GM12878 (cell line): ENCODE measurements at regions not wholly inside any gene's neighbourhood (a gene's known extent, or its start where the extent isn't known, plus 50 kb on each side); places are given as distances from the start of the nearest gene placed in this dataset.

Experiments used
- ATAC-seq: fragments of 200-7000 bp; cut with Tn5 transposase; 3 replicates; pipeline ENCODE4 v1.9.1; 2020; ENCODE audit warnings: mild to moderate bottlenecking, moderate library complexity
- BruUV-seq: library from RNA; stranded (reverse); fragments of 400-500 nt; replicated peaks from 2 replicates; lab custom pipeline; 2021; lab: Mats Ljungman, UMichigan
- CTCF ChIA-PET: fragments of 300-600 bp; sonication (Branson Sonifier 250); formaldehyde crosslinking; extraction: SDS; loops from one replicate; lab custom pipeline; 2021; ENCODE audit warnings: inconsistent platforms; lab: Yijun Ruan, JAX
- POLR2A ChIA-PET: fragments of 350-600 bp; formaldehyde crosslinking; extraction: SDS; loops from one replicate; lab custom pipeline; 2021; ENCODE audit warnings: inconsistent platforms; lab: Charles Lee
- RAD21 ChIA-PET: fragments of 300-600 bp; sonication (Branson Sonifier 250); formaldehyde crosslinking; loops from one replicate; lab custom pipeline; 2023; ENCODE audit warnings: antibody characterized with exemption; ENCODE audit not compliant: unreplicated experiment; lab: Charles Lee
- SMC1A ChIA-PET: fragments of 300-600 bp; sonication (Branson Sonifier 250); formaldehyde crosslinking; loops from one replicate; lab custom pipeline; 2023; ENCODE audit not compliant: unreplicated experiment, uncharacterized antibody; lab: Charles Lee
- DNase-seq: peaks from one replicate; pipeline ENCODE4 v3.0.0-alpha.2; 2011; ENCODE audit warnings: low read depth, low spot score
- FAIRE-seq: peaks from 3 replicates; lab custom pipeline; 2011; peaks lifted over from hg19 to GRCh38; lab: Jason Lieb, UNC
- H2AFZ ChIP-seq: 2 replicates; pipeline ENCODE4 v1.6.0; 2011; ENCODE audit warnings: low read depth, low read length, control low read depth; ENCODE audit not compliant: control insufficient read depth
- H3K27ac ChIP-seq: 2 replicates; pipeline ENCODE4 v1.5.1; 2011; ENCODE audit warnings: control low read depth; ENCODE audit not compliant: control insufficient read depth, insufficient read depth
- H3K27me3 ChIP-seq, 2 experiments: replicated peaks in 1 of 2; 2 replicates each; pipeline versions ENCODE4 v1.6.0 to v1.6.1; 2011; ENCODE audit warnings: low read length in 1 of 2; ENCODE audit not compliant: control insufficient read depth in 2 of 2, insufficient read depth in 2 of 2
- H3K36me3 ChIP-seq, 2 experiments: 2 replicates each; pipeline ENCODE4 v1.5.1; 2011; ENCODE audit warnings: low read length in 1 of 2; ENCODE audit not compliant: control insufficient read depth in 2 of 2, insufficient read depth in 2 of 2
- H3K4me1 ChIP-seq: 2 replicates; pipeline ENCODE4 v1.6.1; 2011; ENCODE audit warnings: mild to moderate bottlenecking, low read length, moderate library complexity, mixed read lengths; ENCODE audit not compliant: control insufficient read depth, insufficient read depth
- H3K4me2 ChIP-seq: 2 replicates; pipeline ENCODE4 v1.6.0; 2011; ENCODE audit warnings: control low read depth; ENCODE audit not compliant: control insufficient read depth, insufficient read depth
- H3K4me3 ChIP-seq: fragments of 200-600 bp; sonication (generic); 2 replicates; pipeline ENCODE4 v1.5.1; 2016
- H3K79me2 ChIP-seq: 2 replicates; pipeline ENCODE4 v1.6.0; 2011; ENCODE audit warnings: low read length; ENCODE audit not compliant: control insufficient read depth, insufficient read depth
- H3K9ac ChIP-seq: 2 replicates; pipeline ENCODE4 v1.8.0; 2011; ENCODE audit warnings: low read length, control low read depth, mixed read lengths; ENCODE audit not compliant: control insufficient read depth, insufficient read depth
- H3K9me3 ChIP-seq: replicated peaks from 3 replicates; pipeline ENCODE4 v1.5.1; 2011; ENCODE audit warnings: mild to moderate bottlenecking, low read length; ENCODE audit not compliant: control insufficient read depth, insufficient read depth
- H4K20me1 ChIP-seq: 2 replicates; pipeline ENCODE4 v1.6.0; 2011; ENCODE audit not compliant: control insufficient read depth, insufficient read depth
- CEBPB ChIP-seq, 2 experiments: fragments of 150-350 bp in 1 of 2; IDR thresholded peaks; 2 replicates each; pipeline ENCODE4 v1.6.1; 2012 to 2014; ENCODE audit warnings: low read depth in 2 of 2, low read length in 2 of 2, borderline replicate concordance in 1 of 2, inconsistent platforms in 1 of 2
- MAX ChIP-seq: IDR thresholded peaks from 2 replicates; pipeline ENCODE4 v1.6.1; 2012; ENCODE audit warnings: low read depth, low read length, improper control_type of control experiment
- MEF2A ChIP-seq: IDR thresholded peaks from 2 replicates; pipeline ENCODE4 v1.6.1; 2011; ENCODE audit warnings: low read depth, mild to moderate bottlenecking, low read length, moderate library complexity; ENCODE audit not compliant: insufficient read depth
- PKNOX1 ChIP-seq: fragments of 450-650 bp; IDR thresholded peaks from 2 replicates; pipeline ENCODE4 v1.6.1; 2016; ENCODE audit warnings: mild to moderate bottlenecking
- ZBED1 ChIP-seq: IDR thresholded peaks from 2 replicates; pipeline ENCODE4 v1.6.1; 2016; ENCODE audit warnings: borderline replicate concordance
- ZNF592 ChIP-seq: fragments of 450-650 bp; IDR thresholded peaks from 2 replicates; pipeline ENCODE4 v1.6.1; 2017; ENCODE audit warnings: mild to moderate bottlenecking, moderate library complexity
- WGBS: methylation state at CpG from one replicate; pipeline ENCODE4 v1.1.6; 2016; ENCODE audit warnings: low lambda C conversion rate; ENCODE audit not compliant: insufficient replicate concordance, insufficient coverage; ENCODE audit errors: missing lambda C conversion rate; 5-methylcytosine and 5-hydroxymethylcytosine counted together
- in situ Hi-C: fragments of 300-500 bp; cut with MboI; formaldehyde crosslinking; loops from 9 replicates; pipeline ENCODE4 v1.14.3; 2018; ENCODE audit warnings: mixed read lengths
- intact Hi-C: fragments of 100-400 bp; cut with micrococcal nuclease; formaldehyde crosslinking; loops from one replicate; pipeline ENCODE4 v1.14.2; 2022; ENCODE audit not compliant: unreplicated experiment

- RAD21 ChIA-PET, result no interaction called here
- no peak overlapping the region for H3K9ac ChIP-seq
- no peak overlapping the region for H2AFZ ChIP-seq
- TF ChIP-seq MEF2A (no peak), ZNF592 (no peak), CEBPB (IDR thresholded peaks at IDR 0.05; ENCODE audit: borderline replicate concordance in 1 of 2, low read depth in 2 of 2, low read length in 2 of 2) (no peak), PKNOX1 (no peak), ZBED1 (no peak), MAX (no peak)
- H3K27ac ChIP-seq, result no peak overlapping the region
- CTCF ChIA-PET, result no interaction called here
- no peaks in the 10 kb centered on the region for H4K20me1 ChIP-seq
- no peaks in the 10 kb centered on the region for H3K27me3 ChIP-seq
- no peak for ATAC-seq
- no peak overlapping the region for H3K4me2 ChIP-seq
- in situ Hi-C loops (no loop called here), intact Hi-C loops (no loop called here)
- no peaks in the 10 kb centered on the region for H3K9me3 ChIP-seq
- FAIRE-seq, result no peak
- no peaks in the 10 kb centered on the region for H3K4me1 ChIP-seq
- WGBS, result 92% methylated on average over 3 of the region's 3 CpGs
- DNase-seq, result no peak
- SMC1A ChIA-PET, result no interaction called here
- H3K4me3 ChIP-seq, result no peak overlapping the region
- no peaks in the 10 kb centered on the region for H3K36me3 ChIP-seq
- no peaks in the 10 kb centered on the region for H3K79me2 ChIP-seq
- POLR2A ChIA-PET, result no interaction called here
- no TSS peak for BruUV-seq
These were observed 271.1 kb upstream of the GPR149 start for GRCh38 chr3:154701055-154701454.
